NCI-H524 treated with DMSO at 0.1 percent for 48 hours (cell line): ENCODE measurements at regions not wholly inside any gene's neighbourhood (a gene's known extent, or its start where the extent isn't known, plus 50 kb on each side); places are given as distances from the start of the nearest gene placed in this dataset.
"Not testable (repeated sequence)": the region's sequence is repeated elsewhere in the genome, so short reads cannot be mapped to it uniquely, and the experiment has no call there.

Source experiments
- DNase-seq: peaks from one replicate; lab custom pipeline; 2025; lab: John Stamatoyannopoulos, UW

- no peak for DNase-seq
Observed at GRCh38 chrX:97858592-97858991, 974.9 kb downstream of the RPA4 start.

GRCh38 chrX:97860226-97860625 lies 976.5 kb downstream of the RPA4 start:
- DNase-seq, result no peak

- no peak for DNase-seq
Observed at GRCh38 chrX:97863261-97863660, 979.6 kb downstream of the RPA4 start.

DNA sequence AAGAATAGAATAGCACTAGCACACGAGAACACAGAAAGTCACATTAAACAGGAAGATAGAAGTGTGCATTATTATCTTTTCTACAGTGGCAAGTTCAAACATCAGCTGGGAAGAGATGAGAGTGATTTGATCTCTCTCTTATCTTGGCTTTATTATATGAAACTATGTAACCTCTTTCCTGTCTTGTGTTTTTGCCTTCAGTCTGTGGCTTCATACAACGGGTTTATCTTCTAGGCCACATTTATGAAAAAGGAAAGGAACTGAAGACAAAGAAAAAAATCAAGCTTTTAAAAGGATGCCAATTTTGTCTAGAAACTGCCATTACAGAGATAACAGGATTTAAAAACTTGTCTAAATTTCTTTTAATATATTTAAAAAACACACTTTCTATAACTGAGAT lies 983.6 kb downstream of the RPA4 start:
- DNase-seq, result no peak

- no peak for DNase-seq
Observed at GRCh38 chrX:97876697-97877407, 993.1 kb downstream of the RPA4 start.

DNA sequence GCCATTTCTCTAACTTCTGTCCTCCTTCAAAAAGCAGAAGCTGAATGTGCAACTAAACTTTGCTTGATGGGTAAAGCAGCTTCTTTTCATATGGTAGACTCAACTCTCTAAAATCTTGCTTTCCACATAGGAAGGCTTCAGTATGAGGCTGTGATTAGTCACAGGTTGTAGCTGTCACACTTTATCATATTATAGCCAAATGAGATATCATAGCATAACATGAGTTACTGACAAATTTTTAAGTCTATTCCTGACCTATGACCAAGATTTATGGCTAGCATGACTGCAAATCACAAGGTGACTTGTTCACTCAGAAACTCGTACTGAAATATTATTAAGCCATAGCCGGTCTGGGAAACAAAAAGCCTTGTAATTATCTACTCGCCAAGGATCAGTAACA lies 998.6 kb downstream of the RPA4 start:
- DNase-seq, result no peak

DNA sequence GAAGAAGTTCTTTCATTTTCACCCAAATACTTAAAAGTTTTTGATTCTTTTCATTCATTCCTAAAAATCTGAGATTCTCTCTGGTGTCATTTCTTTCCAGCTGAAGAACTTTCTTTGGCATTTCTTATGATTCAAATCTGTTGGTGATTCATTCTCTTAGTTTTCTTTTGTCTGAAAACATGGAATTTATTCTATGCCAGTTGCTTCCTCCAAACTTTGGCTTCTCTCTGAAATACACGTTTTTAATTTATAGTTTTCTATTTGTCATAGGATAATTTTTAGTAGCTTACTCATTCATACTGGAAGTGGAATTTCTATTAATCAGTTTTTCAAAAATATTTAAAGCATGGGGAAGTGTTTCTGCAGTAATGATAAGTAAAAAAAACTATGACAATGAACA lies 1012.0 kb downstream of the RPA4 start:
- no peak for DNase-seq

DNA sequence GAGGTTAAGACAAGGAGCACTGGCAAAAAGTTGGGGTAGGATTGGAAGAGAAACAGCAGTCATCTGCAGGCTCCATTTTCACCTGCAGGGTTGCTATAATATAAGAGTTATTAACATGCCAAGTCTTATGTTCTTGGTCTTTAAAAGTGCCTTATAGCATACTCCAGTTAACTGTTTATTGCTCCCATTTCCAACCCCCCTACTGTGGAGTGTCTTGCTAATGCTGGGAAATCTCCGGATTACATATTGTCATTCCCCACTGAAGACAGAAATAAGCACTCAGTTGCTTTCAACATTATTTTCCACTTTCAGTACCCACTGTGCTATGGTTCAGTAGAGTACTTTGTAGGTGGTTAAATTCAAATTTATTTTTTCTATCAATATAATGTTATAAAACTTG lies 1014.3 kb downstream of the RPA4 start:
- DNase-seq, result no peak

DNA sequence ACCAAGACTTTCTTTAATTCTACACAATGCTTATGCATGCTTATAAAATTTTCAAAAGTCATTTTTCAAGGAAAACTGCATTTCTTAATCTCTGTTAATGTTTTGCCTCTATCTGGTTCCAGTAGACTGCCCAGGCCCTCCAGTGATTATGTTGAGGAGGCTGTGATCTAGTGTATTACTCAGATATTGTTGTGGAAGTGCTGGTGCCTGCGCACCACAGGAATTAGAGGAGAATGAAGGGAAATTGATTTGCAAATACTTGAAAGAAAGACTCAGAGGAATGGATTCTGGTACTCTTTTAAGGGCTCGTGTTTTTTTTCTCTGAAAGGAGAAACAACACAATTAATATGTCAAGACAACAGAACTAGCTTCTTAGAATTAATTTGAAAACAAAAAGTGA lies 1015.1 kb downstream of the RPA4 start:
- no peak for DNase-seq

- no peak for DNase-seq
Observed at GRCh38 chrX:97907791-97908190, 1024.1 kb downstream of the RPA4 start.

GRCh38 chrX:97909245-97909644 lies 1025.5 kb downstream of the RPA4 start:
- no peak for DNase-seq

GRCh38 chrX:97915390-97915789 lies 1031.7 kb downstream of the RPA4 start:
- not testable (repeated sequence) for DNase-seq

- DNase-seq, result not testable (repeated sequence)
Observed at GRCh38 chrX:97921223-97921622, 1037.5 kb downstream of the RPA4 start.

DNA sequence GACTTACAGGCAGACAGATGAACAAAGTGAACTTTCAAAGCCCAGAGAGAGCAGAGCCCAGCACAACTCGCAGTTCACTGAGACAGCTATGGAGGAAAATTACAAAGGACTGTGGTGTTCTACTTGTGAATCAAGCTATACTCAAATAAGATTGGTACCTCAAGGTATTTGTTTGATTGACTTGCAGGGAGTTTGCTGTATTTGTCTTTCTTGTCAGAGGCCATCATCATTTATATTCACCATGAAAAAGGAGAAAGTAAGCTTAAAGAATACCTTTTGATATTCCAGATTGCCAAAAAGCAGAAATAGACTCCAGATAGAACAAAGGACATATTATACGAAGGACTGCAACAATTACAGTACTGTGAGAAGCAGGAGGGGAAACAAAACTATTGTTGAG lies 1047.9 kb downstream of the RPA4 start:
- no peak for DNase-seq

DNA sequence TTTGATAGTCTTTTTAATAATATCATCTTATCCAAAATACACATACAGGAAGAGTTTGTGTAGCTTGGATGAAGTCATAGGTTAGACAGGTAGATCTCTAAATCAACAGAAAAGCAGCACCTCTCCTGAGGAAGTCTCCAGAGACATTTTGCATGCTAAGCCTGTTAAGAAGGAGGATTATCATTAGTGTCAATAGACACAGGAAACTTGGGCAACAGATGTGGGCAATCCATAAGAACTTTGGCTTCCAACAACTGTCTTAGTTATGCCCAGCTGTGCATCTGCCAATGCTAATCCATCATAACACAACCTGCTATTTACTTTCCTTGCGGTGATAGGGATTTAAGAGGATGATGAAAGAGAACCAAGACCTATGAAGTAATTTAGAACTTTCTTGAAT lies 1052.6 kb downstream of the RPA4 start:
- peak; percentile 85 for DNase-seq

DNA sequence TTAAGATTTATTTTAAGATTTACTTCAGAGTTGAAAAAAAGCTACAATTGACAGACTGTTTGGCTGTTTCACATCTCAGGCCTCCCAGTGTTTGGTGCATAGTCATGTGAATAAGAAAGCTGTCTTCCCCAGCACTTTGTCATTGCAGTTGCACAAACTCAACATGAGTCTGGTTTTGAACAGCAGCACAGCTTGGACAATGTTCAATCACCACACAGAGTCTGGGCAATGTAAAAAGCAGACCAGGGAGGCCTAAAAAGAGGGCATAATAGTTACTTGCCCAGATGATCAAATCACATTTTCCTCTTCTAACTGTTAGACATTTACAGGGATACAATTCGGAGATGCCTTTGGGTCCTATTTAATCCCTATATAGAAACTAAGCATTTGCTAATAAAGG lies 1055.0 kb downstream of the RPA4 start:
- no peak for DNase-seq

DNA sequence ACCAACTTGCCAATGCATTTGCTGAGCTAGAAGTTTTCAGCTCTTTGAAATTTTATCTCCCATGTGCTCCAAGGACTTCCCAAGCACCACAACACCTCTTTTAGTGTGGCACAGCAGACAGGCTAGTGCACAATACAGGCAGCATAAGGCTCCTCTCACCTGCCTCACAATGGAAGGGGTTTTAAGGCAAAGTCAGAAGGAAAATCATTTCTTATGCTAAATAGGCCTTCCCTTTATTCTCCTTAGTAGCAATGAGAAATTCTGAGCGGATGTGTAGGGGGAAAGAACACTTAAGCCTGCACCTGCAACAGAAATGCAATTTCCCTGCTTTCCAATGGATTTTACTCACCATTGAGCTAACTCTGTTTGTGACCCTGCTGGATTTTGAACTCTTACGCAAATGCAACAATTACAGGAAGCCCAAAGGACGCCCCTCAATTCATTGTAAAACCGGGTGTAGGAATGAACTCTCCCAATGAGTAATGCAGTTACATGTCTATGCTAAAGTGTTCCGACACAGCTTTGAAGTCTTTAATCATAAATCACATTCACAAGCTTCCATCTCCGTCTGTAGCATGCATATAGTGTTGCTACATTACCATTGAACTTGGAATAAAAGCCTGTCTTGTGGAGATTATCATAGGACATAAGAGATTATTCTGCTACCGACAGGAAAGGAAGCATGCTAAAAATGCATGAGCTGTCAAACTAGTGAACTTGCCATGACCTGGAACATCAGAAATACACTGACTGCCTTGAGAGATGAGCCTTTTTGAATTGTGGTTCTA lies 1084.9 kb downstream of the RPA4 start:
- DNase-seq, result no peak

DNA sequence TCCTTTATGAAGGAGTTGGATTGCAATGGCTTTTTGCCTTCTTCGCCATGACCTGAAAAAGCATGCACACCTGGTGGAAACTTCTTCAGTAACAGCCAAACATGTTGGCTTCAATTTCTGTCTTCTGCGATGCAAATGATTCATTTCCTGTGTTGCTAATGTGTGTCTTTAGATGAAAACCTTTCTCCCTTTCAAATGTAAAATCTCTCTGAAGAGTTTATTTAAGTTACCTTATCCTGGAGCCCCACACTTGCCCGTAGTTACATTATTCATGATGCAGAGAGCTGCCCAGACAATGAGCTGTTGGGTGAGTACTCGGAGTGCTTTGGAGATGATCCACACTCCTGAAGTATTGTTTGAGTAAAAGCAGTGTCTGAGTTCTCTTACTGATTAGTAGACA lies 1100.9 kb downstream of the RPA4 start:
- no peak for DNase-seq

DNA sequence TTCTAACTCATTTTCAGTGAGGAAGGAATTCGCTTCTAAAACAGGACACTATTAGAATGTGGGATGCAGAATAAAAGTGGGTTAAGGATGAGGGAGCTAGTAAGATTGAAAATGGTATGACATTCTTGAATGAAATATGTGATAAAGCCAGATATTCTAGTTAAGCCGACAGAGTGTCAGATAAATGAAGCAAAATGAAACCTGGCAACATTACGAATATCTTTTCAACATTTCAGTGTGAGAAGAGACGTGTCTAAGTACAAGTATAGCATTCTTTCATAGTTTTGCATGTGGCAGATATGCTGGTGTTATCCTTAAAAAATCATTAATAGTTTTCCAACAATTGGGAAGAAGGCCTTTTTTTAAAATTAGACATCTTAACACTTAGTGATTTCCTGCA lies 1101.4 kb downstream of the RPA4 start:
- DNase-seq, result no peak

- no peak for DNase-seq
Observed at GRCh38 chrX:97987979-97988378, 1104.3 kb downstream of the RPA4 start.

- no peak for DNase-seq
Observed at GRCh38 chrX:97995834-97996233, 1112.1 kb downstream of the RPA4 start.

DNA sequence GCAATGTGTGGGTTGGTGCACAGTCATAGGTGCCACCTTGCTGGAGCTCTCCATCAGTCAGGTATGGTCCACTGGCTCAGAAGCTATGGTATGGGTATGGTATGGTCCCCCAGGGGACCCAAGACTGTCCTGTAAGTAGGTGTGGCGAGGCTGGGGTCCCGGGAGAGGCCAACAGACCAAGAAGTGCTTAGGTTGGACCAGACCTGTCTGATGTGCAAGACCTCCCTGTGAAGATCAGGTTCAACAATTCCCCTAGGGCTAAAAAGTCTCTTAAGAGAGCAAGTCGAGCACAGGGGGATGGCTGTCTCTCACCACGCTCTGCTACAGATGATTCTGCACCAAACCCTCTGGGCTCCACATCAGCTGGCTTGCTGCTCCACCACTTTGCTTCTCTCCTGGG lies 1145.0 kb downstream of the RPA4 start:
- DNase-seq, result no peak

DNA sequence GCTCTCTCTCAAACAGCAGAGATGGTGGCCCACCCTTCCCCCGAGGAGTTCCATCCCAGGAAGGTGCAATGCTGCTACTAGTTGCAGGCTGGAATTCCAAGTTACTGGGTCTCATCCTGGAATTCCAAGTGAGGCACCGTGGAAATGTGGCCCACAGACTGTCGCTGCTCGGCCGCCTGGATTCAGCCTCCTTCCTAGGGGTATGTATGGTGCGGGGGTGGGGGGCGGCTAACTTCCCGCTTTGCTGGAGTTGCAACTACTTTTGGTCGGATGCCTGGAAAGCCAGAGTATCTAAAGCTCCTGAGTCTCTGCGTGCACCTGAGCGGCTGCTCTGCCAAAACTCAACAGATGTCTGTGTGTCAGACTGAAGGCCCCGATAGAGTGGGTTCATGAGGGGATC lies 1146.2 kb downstream of the RPA4 start:
- DNase-seq, result no peak

- DNase-seq, result no peak
Observed at GRCh38 chrX:98057176-98057575, 1173.5 kb downstream of the RPA4 start.
